OCI-LY3 (cell line): ENCODE measurements at regions not wholly inside any gene's neighbourhood (a gene's known extent, or its start where the extent isn't known, plus 50 kb on each side); places are given as distances from the start of the nearest gene placed in this dataset.

ENCODE experiments used
- CTCF ChIP-seq: fragments of 200-600, 300-600 bp; sonication (generic); IDR thresholded peaks from 2 replicates; pipeline ENCODE4 v1.5.1; 2014; ENCODE audit warnings: antibody characterized with exemption, low read length, low read depth
- EZH2phosphoT487 ChIP-seq: fragments of 200-600 bp; shearing (Covaris generic); IDR thresholded peaks from 2 replicates; pipeline ENCODE4 v1.6.1; 2018; ENCODE audit warnings: antibody characterized with exemption, mixed run types, low read depth

- TF ChIP-seq CTCF (no peak), EZH2phosphoT487 (no peak)
These were observed 127.4 kb upstream of the OPCML start for GRCh38 chr11:133659538-133660201.
